DND-41 (cell line): ENCODE measurements at regions not wholly inside any gene's neighbourhood (a gene's known extent, or its start where the extent isn't known, plus 50 kb on each side); places are given as distances from the start of the nearest gene placed in this dataset.

Source experiments
- EZH2 ChIP-seq: IDR thresholded peaks from 3 replicates; pipeline ENCODE4 v1.6.1; 2012; ENCODE audit warnings: borderline replicate concordance, low read depth, mild to moderate bottlenecking, moderate library complexity, low read length, inconsistent platforms; ENCODE audit not compliant: severe bottlenecking
- TF ChIP-seq, protein P1 (sequence below): IDR thresholded peaks from 2 replicates; pipeline ENCODE4 v1.5.1; 2012; ENCODE audit warnings: borderline replicate concordance, low read length, moderate library complexity, mild to moderate bottlenecking; ENCODE audit not compliant: poor library complexity, severe bottlenecking; ENCODE audit errors: extremely low read depth

DNA sequence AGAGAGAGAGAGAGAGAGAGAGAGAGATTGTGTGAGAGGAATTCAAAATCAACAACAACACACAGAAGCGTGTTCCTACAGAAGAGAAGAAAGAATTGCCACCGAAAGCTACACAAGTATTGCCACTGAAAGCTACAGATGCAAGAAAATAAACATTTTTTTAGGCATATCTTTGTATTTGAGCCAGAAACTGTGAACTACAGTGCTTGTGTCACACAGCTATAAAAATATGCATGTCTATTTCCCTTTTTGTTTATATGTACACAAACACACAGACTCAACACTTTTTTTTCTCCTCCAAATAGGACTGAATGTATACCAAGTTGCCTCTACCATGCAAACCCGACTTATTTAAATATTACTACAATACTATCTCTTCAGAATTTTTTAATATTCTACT lies 290.4 kb downstream of the SLITRK5 start:
- TF ChIP-seq, protein P1, sequence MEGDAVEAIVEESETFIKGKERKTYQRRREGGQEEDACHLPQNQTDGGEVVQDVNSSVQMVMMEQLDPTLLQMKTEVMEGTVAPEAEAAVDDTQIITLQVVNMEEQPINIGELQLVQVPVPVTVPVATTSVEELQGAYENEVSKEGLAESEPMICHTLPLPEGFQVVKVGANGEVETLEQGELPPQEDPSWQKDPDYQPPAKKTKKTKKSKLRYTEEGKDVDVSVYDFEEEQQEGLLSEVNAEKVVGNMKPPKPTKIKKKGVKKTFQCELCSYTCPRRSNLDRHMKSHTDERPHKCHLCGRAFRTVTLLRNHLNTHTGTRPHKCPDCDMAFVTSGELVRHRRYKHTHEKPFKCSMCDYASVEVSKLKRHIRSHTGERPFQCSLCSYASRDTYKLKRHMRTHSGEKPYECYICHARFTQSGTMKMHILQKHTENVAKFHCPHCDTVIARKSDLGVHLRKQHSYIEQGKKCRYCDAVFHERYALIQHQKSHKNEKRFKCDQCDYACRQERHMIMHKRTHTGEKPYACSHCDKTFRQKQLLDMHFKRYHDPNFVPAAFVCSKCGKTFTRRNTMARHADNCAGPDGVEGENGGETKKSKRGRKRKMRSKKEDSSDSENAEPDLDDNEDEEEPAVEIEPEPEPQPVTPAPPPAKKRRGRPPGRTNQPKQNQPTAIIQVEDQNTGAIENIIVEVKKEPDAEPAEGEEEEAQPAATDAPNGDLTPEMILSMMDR = no peak
- TF ChIP-seq EZH2 = no peak
